ENCODE measurements at regions not wholly inside any gene's neighbourhood (a gene's known extent, or its start where the extent isn't known, plus 50 kb on each side); places are given as distances from the start of the nearest gene placed in this dataset.
"Not testable (repeated sequence)": the region's sequence is repeated elsewhere in the genome, so short reads cannot be mapped to it uniquely, and the experiment has no call there.

DNA sequence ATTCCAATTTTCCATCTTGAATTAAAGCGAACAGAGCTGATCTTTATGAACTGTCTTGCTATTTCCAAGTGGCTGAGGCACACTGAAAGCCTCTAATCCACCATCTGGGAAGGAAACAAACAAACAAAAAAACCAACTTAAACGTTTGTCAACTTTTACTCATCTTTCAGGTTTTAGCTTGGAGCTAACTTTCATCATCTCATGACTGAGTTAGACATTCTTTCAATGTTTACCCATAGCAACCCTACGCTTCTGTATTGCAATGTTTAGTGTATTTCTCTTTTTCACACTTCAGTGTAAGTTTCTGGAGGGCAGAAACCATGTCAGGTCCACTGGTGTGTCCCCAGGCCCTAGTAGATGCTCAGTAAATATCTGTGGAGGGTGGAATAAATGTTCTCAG lies 343.8 kb downstream of the GBA3 start:
- TF ChIP-seq POLR2A (IDR thresholded peaks at IDR 0.05; ENCODE audit: low read depth, low read length) (no peak), TAF1 (IDR thresholded peaks at IDR 0.05; ENCODE audit: low read depth, low read length) (no peak), SPI1 (IDR thresholded peaks at IDR 0.05; ENCODE audit: low read depth, low read length) (no peak), POLR2AphosphoS5 (IDR thresholded peaks at IDR 0.05; ENCODE audit: low read depth, low read length) (no peak), PAX5 (IDR thresholded peaks at IDR 0.05; ENCODE audit: insufficient read depth, low read length, severe bottlenecking) (no peak), POU2F2 (IDR thresholded peaks at IDR 0.05; ENCODE audit: low read depth, low read length) (no peak)
- no peak for DNase-seq (ENCODE audit: insufficient read length, low spot score)
- no peak for FAIRE-seq

DNA sequence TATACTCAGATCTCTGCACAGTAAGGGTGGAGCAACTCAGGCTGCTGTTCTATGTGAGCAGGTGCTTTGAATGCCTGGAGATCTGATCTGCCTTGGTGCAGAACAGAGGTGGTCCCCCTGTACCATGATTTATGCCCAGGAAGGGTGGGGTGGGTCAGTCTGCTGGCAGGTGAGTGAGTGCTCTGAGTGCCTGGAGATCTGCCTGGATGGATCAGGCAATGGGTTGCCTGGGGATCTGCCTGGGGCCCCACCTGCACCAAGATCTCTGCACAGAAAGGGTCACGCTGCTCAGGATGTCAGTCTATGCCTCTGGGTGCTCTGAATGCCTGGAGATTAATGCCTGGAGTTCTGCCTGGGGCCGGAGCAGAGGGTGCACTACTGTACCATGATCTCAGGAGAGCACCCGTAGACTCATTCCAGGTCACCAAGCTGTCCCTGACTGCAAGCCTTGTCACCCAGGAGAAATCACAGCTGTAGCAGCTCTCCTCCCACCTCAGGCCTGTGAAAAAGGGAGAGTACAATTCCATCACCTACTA lies 342.9 kb downstream of the GBA3 start:
- TF ChIP-seq SPI1 (IDR thresholded peaks at IDR 0.05; ENCODE audit: low read depth, low read length) (no peak), POLR2A (IDR thresholded peaks at IDR 0.05; ENCODE audit: low read depth, low read length) (no peak), POLR2AphosphoS5 (IDR thresholded peaks at IDR 0.05; ENCODE audit: low read depth, low read length) (no peak), PAX5 (IDR thresholded peaks at IDR 0.05; ENCODE audit: insufficient read depth, low read length, severe bottlenecking) (no peak), TAF1 (IDR thresholded peaks at IDR 0.05; ENCODE audit: low read depth, low read length) (no peak)
- FAIRE-seq (no peak), DNase-seq (ENCODE audit: insufficient read length, low spot score) (no peak)

DNA sequence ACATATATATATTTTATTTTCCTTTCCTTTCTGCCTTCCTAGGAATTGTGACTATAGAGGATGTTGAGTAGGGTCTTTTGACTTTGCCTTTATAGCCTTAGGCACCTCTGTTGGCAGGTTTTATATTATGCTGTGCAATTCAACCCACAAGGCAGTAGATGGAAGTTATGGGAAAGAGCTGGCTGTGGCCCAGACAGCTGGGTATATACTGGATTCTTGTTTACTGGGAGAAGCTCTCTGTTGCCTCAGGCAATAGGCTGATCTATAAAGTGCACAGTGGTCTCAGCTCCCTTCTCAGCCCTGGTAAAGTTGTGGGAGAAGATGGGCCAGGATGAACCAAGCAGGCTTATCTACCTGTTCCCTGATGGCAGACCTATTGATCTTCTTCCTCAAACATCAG lies 342.0 kb downstream of the GBA3 start:
- TF ChIP-seq TAF1 (IDR thresholded peaks at IDR 0.05; ENCODE audit: low read depth, low read length) (no peak), POLR2AphosphoS5 (IDR thresholded peaks at IDR 0.05; ENCODE audit: low read depth, low read length) (no peak), SPI1 (IDR thresholded peaks at IDR 0.05; ENCODE audit: low read depth, low read length) (no peak), PAX5 (IDR thresholded peaks at IDR 0.05; ENCODE audit: insufficient read depth, low read length, severe bottlenecking) (no peak), POLR2A (IDR thresholded peaks at IDR 0.05; ENCODE audit: low read depth, low read length) (no peak), POU2F2 (IDR thresholded peaks at IDR 0.05; ENCODE audit: low read depth, low read length) (no peak)
- DNase-seq (ENCODE audit: insufficient read length, low spot score) (no peak), FAIRE-seq (no peak)

DNA sequence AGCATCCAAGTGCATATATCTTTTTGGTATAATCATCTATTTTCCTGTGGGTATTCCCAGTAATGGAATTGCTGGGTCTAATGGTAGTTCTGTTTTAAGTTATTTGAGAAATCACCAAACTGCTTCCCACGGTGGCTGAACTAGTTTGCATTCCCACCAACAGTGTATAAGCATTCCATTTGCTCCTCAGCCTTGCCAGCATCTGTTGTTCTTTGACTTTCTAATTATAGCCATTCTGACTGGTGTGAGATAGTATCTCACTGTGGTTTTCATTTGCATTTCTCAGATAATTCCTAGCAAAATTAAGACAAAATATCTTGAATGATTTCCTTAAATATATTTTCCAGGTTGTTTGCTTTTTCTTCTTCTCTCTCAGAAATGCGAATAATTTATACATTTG lies 341.1 kb downstream of the GBA3 start:
- DNase-seq (ENCODE audit: insufficient read length, low spot score) (no peak), FAIRE-seq (no peak)
- no peak for TF ChIP-seq POU2F2 (IDR thresholded peaks at IDR 0.05; ENCODE audit: low read depth, low read length)
- no peak for TF ChIP-seq TAF1 (IDR thresholded peaks at IDR 0.05; ENCODE audit: low read depth, low read length)
- TF ChIP-seq POLR2AphosphoS5 (IDR thresholded peaks at IDR 0.05; ENCODE audit: low read depth, low read length): no peak
- no peak for TF ChIP-seq SPI1 (IDR thresholded peaks at IDR 0.05; ENCODE audit: low read depth, low read length)

DNA sequence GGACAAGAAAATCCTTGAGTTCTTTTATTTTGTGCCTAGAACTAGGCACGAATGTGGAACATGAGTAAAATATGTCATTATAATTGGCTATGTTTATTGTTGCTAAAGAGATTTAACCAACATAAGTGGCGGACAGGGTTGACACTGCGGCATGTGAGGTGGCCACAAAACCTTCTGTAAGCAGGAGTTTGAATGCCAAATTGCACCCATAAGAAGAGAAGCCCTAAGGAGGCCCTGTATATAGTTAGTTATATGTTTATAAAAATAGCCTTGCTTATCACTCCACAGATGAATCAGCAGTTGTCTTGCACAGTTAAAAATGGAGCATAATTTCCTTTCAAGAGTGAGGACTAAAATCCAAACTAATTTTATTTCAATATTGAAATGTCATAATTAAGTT lies 336.1 kb downstream of the GBA3 start:
- DNase-seq (ENCODE audit: insufficient read length, low spot score): no peak

DNA sequence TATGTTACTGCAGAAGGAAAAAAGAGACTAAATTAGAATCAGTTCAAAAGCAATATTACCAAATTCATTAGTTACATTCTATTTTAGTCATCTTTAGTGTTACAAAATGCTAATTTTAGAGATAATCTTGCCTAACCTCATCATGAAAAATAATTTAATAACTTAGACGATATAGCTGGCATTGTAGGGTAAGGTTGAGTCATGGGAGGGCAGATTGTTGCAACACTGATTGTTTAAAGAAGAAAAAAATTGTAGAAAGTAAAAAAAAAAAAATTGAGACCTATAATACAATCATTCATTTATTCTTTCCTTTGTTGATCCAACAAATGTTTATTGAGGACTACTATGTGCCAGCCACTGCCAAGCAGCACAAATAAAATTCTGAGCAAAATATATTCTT lies 330.9 kb downstream of the GBA3 start:
- FAIRE-seq: no peak

More for the DNA sequence above, 336.1 kb downstream of the GBA3 start:
- TF ChIP-seq PAX5 (IDR thresholded peaks at IDR 0.05; ENCODE audit: insufficient read depth, low read length, severe bottlenecking): no peak
- no peak for TF ChIP-seq POLR2A (IDR thresholded peaks at IDR 0.05; ENCODE audit: low read depth, low read length)
- no peak for TF ChIP-seq TAF1 (IDR thresholded peaks at IDR 0.05; ENCODE audit: low read depth, low read length)
- TF ChIP-seq POU2F2 (IDR thresholded peaks at IDR 0.05; ENCODE audit: low read depth, low read length): no peak
- no peak for TF ChIP-seq SPI1 (IDR thresholded peaks at IDR 0.05; ENCODE audit: low read depth, low read length)
- no peak for TF ChIP-seq POLR2AphosphoS5 (IDR thresholded peaks at IDR 0.05; ENCODE audit: low read depth, low read length)
- FAIRE-seq: no peak

DNA sequence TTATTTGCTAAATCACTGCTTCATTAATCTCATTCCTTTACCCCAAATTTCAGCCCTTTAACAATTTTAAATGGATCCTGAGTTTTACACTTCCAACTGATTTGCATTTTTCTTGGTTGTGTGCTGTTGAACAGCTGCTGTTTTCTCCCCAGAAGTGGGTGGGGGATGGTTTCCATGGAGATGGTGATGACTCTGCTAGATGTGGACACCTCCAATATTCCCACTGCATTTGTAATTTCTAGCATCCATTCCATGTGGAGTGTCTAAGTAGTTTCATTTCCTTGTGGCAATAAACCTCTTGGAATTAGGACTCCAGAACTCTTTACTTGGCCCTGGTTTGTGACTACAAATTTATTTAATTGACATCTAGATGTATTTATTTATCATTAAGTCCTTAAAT lies 330.4 kb downstream of the GBA3 start:
- FAIRE-seq: no peak
- TF ChIP-seq SPI1 (IDR thresholded peaks at IDR 0.05; ENCODE audit: low read depth, low read length): no peak
- TF ChIP-seq POLR2A (IDR thresholded peaks at IDR 0.05; ENCODE audit: low read depth, low read length): no peak
- no peak for TF ChIP-seq PAX5 (IDR thresholded peaks at IDR 0.05; ENCODE audit: insufficient read depth, low read length, severe bottlenecking)
- no peak for TF ChIP-seq POLR2AphosphoS5 (IDR thresholded peaks at IDR 0.05; ENCODE audit: low read depth, low read length)
- no peak for TF ChIP-seq POU2F2 (IDR thresholded peaks at IDR 0.05; ENCODE audit: low read depth, low read length)
- no peak for TF ChIP-seq TAF1 (IDR thresholded peaks at IDR 0.05; ENCODE audit: low read depth, low read length)
- no peak for DNase-seq (ENCODE audit: insufficient read length, low spot score)

More for the DNA sequence above, 330.9 kb downstream of the GBA3 start:
- no peak for TF ChIP-seq PAX5 (IDR thresholded peaks at IDR 0.05; ENCODE audit: insufficient read depth, low read length, severe bottlenecking)
- no peak for TF ChIP-seq POLR2A (IDR thresholded peaks at IDR 0.05; ENCODE audit: low read depth, low read length)
- no peak for TF ChIP-seq POU2F2 (IDR thresholded peaks at IDR 0.05; ENCODE audit: low read depth, low read length)
- no peak for TF ChIP-seq TAF1 (IDR thresholded peaks at IDR 0.05; ENCODE audit: low read depth, low read length)
- no peak for TF ChIP-seq POLR2AphosphoS5 (IDR thresholded peaks at IDR 0.05; ENCODE audit: low read depth, low read length)
- TF ChIP-seq SPI1 (IDR thresholded peaks at IDR 0.05; ENCODE audit: low read depth, low read length): no peak
- DNase-seq (ENCODE audit: insufficient read length, low spot score): no peak

DNA sequence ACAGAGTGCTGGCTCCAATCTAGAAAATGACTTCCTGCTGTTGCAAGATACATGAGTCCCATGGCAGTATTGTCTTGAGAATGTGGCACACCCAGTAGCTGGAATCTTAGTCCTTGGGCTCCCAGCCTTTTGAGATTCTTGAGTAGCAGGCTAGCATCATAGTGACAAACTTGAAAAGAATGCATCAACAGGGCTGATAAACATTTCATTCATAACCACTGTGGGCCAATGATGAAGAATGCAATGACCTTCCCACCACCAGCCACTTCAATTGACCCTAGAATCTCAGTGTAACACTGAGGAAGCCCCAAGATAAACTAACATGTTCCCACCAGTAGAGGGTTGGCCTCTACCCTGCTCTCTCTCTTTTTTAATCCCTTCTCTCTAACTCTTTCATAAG lies 329.3 kb downstream of the GBA3 start:
- TF ChIP-seq TAF1 (IDR thresholded peaks at IDR 0.05; ENCODE audit: low read depth, low read length) (no peak), POU2F2 (IDR thresholded peaks at IDR 0.05; ENCODE audit: low read depth, low read length) (no peak), SPI1 (IDR thresholded peaks at IDR 0.05; ENCODE audit: low read depth, low read length) (no peak), PAX5 (IDR thresholded peaks at IDR 0.05; ENCODE audit: insufficient read depth, low read length, severe bottlenecking) (no peak), POLR2A (IDR thresholded peaks at IDR 0.05; ENCODE audit: low read depth, low read length) (no peak), POLR2AphosphoS5 (IDR thresholded peaks at IDR 0.05; ENCODE audit: low read depth, low read length) (no peak)
- FAIRE-seq (no peak), DNase-seq (ENCODE audit: insufficient read length, low spot score) (no peak)

DNA sequence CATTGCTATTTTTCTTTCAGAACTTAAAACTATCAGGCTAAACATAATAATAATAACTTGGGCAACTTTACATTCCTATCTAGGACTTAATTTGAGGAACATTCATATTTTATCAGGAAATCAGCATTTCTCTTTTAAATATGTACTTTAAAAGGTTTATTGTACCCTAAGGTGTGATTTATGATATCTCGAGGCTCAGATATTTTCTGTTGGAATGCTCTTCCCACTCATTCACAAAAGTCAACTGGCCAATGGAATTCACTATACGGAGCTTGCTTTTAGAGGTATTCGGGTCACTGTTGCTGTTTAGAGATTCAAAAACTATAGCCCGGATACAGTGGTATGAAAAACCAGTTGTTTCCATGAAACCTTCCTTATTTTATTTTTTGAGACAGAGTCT lies 328.3 kb downstream of the GBA3 start:
- DNase-seq (ENCODE audit: insufficient read length, low spot score) (no peak), FAIRE-seq (no peak)
- TF ChIP-seq PAX5 (IDR thresholded peaks at IDR 0.05; ENCODE audit: insufficient read depth, low read length, severe bottlenecking): no peak
- no peak for TF ChIP-seq SPI1 (IDR thresholded peaks at IDR 0.05; ENCODE audit: low read depth, low read length)
- no peak for TF ChIP-seq POLR2A (IDR thresholded peaks at IDR 0.05; ENCODE audit: low read depth, low read length)
- no peak for TF ChIP-seq TAF1 (IDR thresholded peaks at IDR 0.05; ENCODE audit: low read depth, low read length)
- TF ChIP-seq POU2F2 (IDR thresholded peaks at IDR 0.05; ENCODE audit: low read depth, low read length): no peak
- TF ChIP-seq POLR2AphosphoS5 (IDR thresholded peaks at IDR 0.05; ENCODE audit: low read depth, low read length): no peak

DNA sequence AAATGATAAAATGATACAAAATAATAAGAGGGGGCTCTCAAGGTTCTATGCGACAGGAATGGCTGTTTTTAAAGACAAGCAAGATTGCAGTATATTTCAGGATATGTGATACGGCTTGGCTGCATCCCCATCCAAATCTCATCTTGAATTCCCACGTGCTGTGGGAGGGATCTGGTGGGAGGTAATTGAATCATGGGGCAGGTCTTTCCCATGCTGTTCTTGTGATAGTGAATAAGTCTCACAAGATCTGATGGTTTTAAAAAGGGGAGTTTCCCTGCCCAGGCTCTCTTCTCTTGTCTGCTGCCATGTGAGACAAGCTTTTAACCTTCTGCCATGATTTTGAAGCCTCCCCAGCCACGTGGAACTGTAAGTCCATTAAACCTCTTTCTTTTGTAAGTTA lies 327.7 kb downstream of the GBA3 start:
- not testable (repeated sequence) for FAIRE-seq; DNase-seq (ENCODE audit: insufficient read length, low spot score)

Data from GM12891 (cell line).